SU-DHL-6 (cell line): ENCODE measurements at regions not wholly inside any gene's neighbourhood (a gene's known extent, or its start where the extent isn't known, plus 50 kb on each side); places are given as distances from the start of the nearest gene placed in this dataset.

Source experiments
- CTCF ChIP-seq: fragments of 200-600 bp; sonication (generic); IDR thresholded peaks from one replicate; pipeline ENCODE4 v1.5.1; 2017; ENCODE audit warnings: antibody characterized with exemption, mild to moderate bottlenecking, low read length, moderate library complexity; ENCODE audit not compliant: insufficient read depth, poor library complexity, severe bottlenecking
- EZH2phosphoT487 ChIP-seq: fragments of 200-600 bp; sonication (generic), shearing (Covaris generic); conservative IDR thresholded peaks from 2 replicates; pipeline ENCODE4 v1.6.1; 2018; ENCODE audit warnings: mild to moderate bottlenecking, antibody characterized with exemption, low read length, moderate library complexity, mixed read lengths

- TF ChIP-seq CTCF (no peak), EZH2phosphoT487 (no peak)
Observed at GRCh38 chr15:85905751-85906450, 111.2 kb upstream of the KLHL25 start.
